ENCODE measurements at regions not wholly inside any gene's neighbourhood (a gene's known extent, or its start where the extent isn't known, plus 50 kb on each side); places are given as distances from the start of the nearest gene placed in this dataset.

- intact Hi-C loops (cut with micrococcal nuclease), result no loop called here
- DNase-seq, result no peak
- no peak for ATAC-seq
- no peaks in the 10 kb centered on the region for H3K9me3 ChIP-seq (ENCODE audit: control insufficient read depth, insufficient read depth, low read length)
- Mint-ChIP-seq H3K9me3 (peaks cover 2 to 7% of the 10 kb centered on the region in 2 donors), H3K27me3 (ENCODE audit: low read depth in 2 of 2) (no peaks in the 10 kb centered on the region), H3K36me3 (no peaks in the 10 kb centered on the region), H3K27ac (no peak overlapping the region), H3K4me1 (no peaks in the 10 kb centered on the region), H3K4me3 (no peak overlapping the region)
- H3K27ac ChIP-seq (ENCODE audit: low read length), result no peak overlapping the region
- no peaks in the 10 kb centered on the region for H3K27me3 ChIP-seq (ENCODE audit: control insufficient read depth, insufficient read depth, low read length)
- no peak for TF ChIP-seq CTCF (IDR thresholded peaks at IDR 0.05)
- no peak overlapping the region for H3K4me3 ChIP-seq (ENCODE audit: low read length)
- 93% methylated on average over 1 of the region's 2 CpGs for WGBS (ENCODE audit: insufficient coverage)
- no peaks in the 10 kb centered on the region for H3K36me3 ChIP-seq (ENCODE audit: control insufficient read depth, insufficient read depth, low read length)
- no peaks in the 10 kb centered on the region for H3K4me1 ChIP-seq (ENCODE audit: control insufficient read depth, insufficient read depth, low read length)
These were observed 868.5 kb downstream of the MAT2B start for GRCh38 chr5:164373876-164374275.

- no peaks in the 10 kb centered on the region for H3K9me3 ChIP-seq (ENCODE audit: control insufficient read depth, insufficient read depth, low read length)
- H3K9me3 Mint-ChIP-seq, result peaks cover 2 to 7% of the 10 kb centered on the region in 2 donors
- intact Hi-C loops (cut with micrococcal nuclease), result no loop called here
- no peaks in the 10 kb centered on the region for H3K27me3 Mint-ChIP-seq (ENCODE audit: low read depth in 2 of 2)
- TF ChIP-seq CTCF (IDR thresholded peaks at IDR 0.05), result no peak
- no peaks in the 10 kb centered on the region for H3K4me1 Mint-ChIP-seq
- WGBS (ENCODE audit: insufficient coverage), result no CpG with 5 or more reads among the region's 1 CpG
- no peak overlapping the region for H3K27ac Mint-ChIP-seq
- no peak overlapping the region for H3K27ac ChIP-seq (ENCODE audit: low read length)
- no peak for ATAC-seq
- no peak overlapping the region for H3K4me3 ChIP-seq (ENCODE audit: low read length)
- no peaks in the 10 kb centered on the region for H3K36me3 Mint-ChIP-seq
- DNase-seq, result no peak
- H3K4me3 Mint-ChIP-seq, result no peak overlapping the region
- H3K4me1 ChIP-seq (ENCODE audit: control insufficient read depth, insufficient read depth, low read length), result no peaks in the 10 kb centered on the region
- H3K27me3 ChIP-seq (ENCODE audit: control insufficient read depth, insufficient read depth, low read length), result no peaks in the 10 kb centered on the region
- H3K36me3 ChIP-seq (ENCODE audit: control insufficient read depth, insufficient read depth, low read length), result no peaks in the 10 kb centered on the region
These were observed 869.6 kb downstream of the MAT2B start for GRCh38 chr5:164375051-164375450.

- no peak overlapping the region for H3K4me3 Mint-ChIP-seq
- H3K4me3 ChIP-seq (ENCODE audit: low read length), result no peak overlapping the region
- no peak overlapping the region for H3K27ac Mint-ChIP-seq
These were observed 871.4 kb downstream of the MAT2B start for GRCh38 chr5:164376843-164377242.

More at GRCh38 chr5:164376843-164377242, 871.4 kb downstream of the MAT2B start:
- Histone ChIP-seq H3K27ac (ENCODE audit: low read length) (no peak overlapping the region), H3K36me3 (ENCODE audit: control insufficient read depth, insufficient read depth, low read length) (no peaks in the 10 kb centered on the region), H3K4me1 (ENCODE audit: control insufficient read depth, insufficient read depth, low read length) (no peaks in the 10 kb centered on the region), H3K9me3 (ENCODE audit: control insufficient read depth, insufficient read depth, low read length) (no peaks in the 10 kb centered on the region), H3K27me3 (ENCODE audit: control insufficient read depth, insufficient read depth, low read length) (no peaks in the 10 kb centered on the region)
- ATAC-seq, result no peak
- no peak for DNase-seq
- TF ChIP-seq CTCF (IDR thresholded peaks at IDR 0.05), result no peak
- intact Hi-C loops (cut with micrococcal nuclease), result no loop called here
- H3K36me3 Mint-ChIP-seq, result peaks cover 8% of the 10 kb centered on the region
- no peaks in the 10 kb centered on the region for H3K27me3 Mint-ChIP-seq (ENCODE audit: low read depth in 2 of 2)
- H3K9me3 Mint-ChIP-seq, result peaks cover 0 to 7% of the 10 kb centered on the region in 2 donors
- H3K4me1 Mint-ChIP-seq, result no peaks in the 10 kb centered on the region

Data from natural killer cell (primary cell).